OCI-LY1 (cell line): ENCODE measurements at regions not wholly inside any gene's neighbourhood (a gene's known extent, or its start where the extent isn't known, plus 50 kb on each side); places are given as distances from the start of the nearest gene placed in this dataset.

Experiments
- H2AFZ ChIP-seq: fragments of 200-600 bp; sonication (generic), shearing (Covaris generic); 2 replicates; pipeline ENCODE4 v1.6.0; 2014; ENCODE audit warnings: antibody characterized with exemption, mild to moderate bottlenecking, low read length
- H3F3A ChIP-seq: fragments of 200-600 bp; sonication (generic), shearing (Covaris generic); 2 replicates; pipeline ENCODE4 v1.6.0; 2014; ENCODE audit warnings: mild to moderate bottlenecking, antibody characterized with exemption, low read length, moderate library complexity; ENCODE audit not compliant: insufficient read depth
- H3K27ac ChIP-seq: fragments of 200-600 bp; sonication (generic); 2 replicates; pipeline ENCODE4 v1.5.1; 2014; ENCODE audit warnings: low read length, mixed run types, mild to moderate bottlenecking, low read depth; ENCODE audit not compliant: poor library complexity, severe bottlenecking
- H3K27me3 ChIP-seq: fragments of 200-600 bp; sonication (generic); 2 replicates; pipeline ENCODE4 v1.6.0; 2014; ENCODE audit warnings: antibody characterized with exemption, mild to moderate bottlenecking, low read length, moderate library complexity; ENCODE audit not compliant: insufficient read depth
- H3K36me3 ChIP-seq: fragments of 200-600 bp; sonication (generic); 2 replicates; pipeline ENCODE4 v1.6.1; 2014; ENCODE audit warnings: mild to moderate bottlenecking, antibody characterized with exemption, low read length, moderate library complexity, mixed read lengths; ENCODE audit not compliant: insufficient read depth
- H3K4me1 ChIP-seq: fragments of 200-600 bp; sonication (generic); 2 replicates; pipeline ENCODE4 v1.5.1; 2014; ENCODE audit warnings: mild to moderate bottlenecking, low read length, moderate library complexity; ENCODE audit not compliant: insufficient read depth, severe bottlenecking
- H3K4me2 ChIP-seq: fragments of 200-600 bp; sonication (generic), shearing (Covaris generic); 2 replicates; pipeline ENCODE4 v1.6.1; 2014; ENCODE audit warnings: low read length
- H3K4me3 ChIP-seq: fragments of 200-600 bp; sonication (generic); 2 replicates; pipeline ENCODE4 v1.5.1; 2014; ENCODE audit warnings: low read length, low read depth, mild to moderate bottlenecking, mixed read lengths; ENCODE audit not compliant: poor library complexity, severe bottlenecking
- H3K79me2 ChIP-seq: fragments of 200-600 bp; shearing (Covaris generic); 2 replicates; pipeline ENCODE4 v1.6.1; 2016; ENCODE audit warnings: mixed run types, low read length, mixed read lengths; ENCODE audit not compliant: insufficient read depth
- H3K9ac ChIP-seq: fragments of 200-600 bp; sonication (generic), shearing (Covaris generic); 2 replicates; pipeline ENCODE4 v1.6.1; 2014; ENCODE audit warnings: mild to moderate bottlenecking, low read length, mixed read lengths
- H3K9me2 ChIP-seq: fragments of 200-600 bp; sonication (generic), shearing (Covaris generic); 2 replicates; pipeline ENCODE4 v1.6.1; 2014; ENCODE audit warnings: low read depth, mild to moderate bottlenecking, low read length, mixed read lengths
- H3K9me3 ChIP-seq: fragments of 200-600 bp; shearing (Covaris generic); 2 replicates; pipeline ENCODE4 v1.6.1; 2014; ENCODE audit warnings: low read length, mixed read lengths
- H4K20me1 ChIP-seq: fragments of 200-600 bp; sonication (generic), shearing (Covaris generic); 2 replicates; pipeline ENCODE4 v1.6.0; 2016; ENCODE audit warnings: mild to moderate bottlenecking, low read length; ENCODE audit not compliant: insufficient read depth
- CTCF ChIP-seq: fragments of 200-600 bp; sonication (generic), shearing (Covaris generic); IDR thresholded peaks from 2 replicates; pipeline ENCODE4 v1.5.1; 2017; ENCODE audit warnings: mild to moderate bottlenecking, antibody characterized with exemption, low read length, moderate library complexity, mixed read lengths
- EZH2 ChIP-seq: fragments of 200-600 bp; sonication (generic), shearing (Covaris generic); IDR thresholded peaks from 2 replicates; pipeline ENCODE4 v1.8.0; 2017; ENCODE audit warnings: borderline replicate concordance, mixed run types, mild to moderate bottlenecking, antibody characterized with exemption, low read length, moderate library complexity, mixed read lengths

- Histone ChIP-seq H3K27ac (no peak overlapping the region), H4K20me1 (no peaks in the 10 kb centered on the region), H3K4me3 (no peak overlapping the region), H3K4me2 (no peak overlapping the region), H3K9ac (no peak overlapping the region), H3K9me3 (no peaks in the 10 kb centered on the region), H3K9me2 (no peaks in the 10 kb centered on the region), H3K79me2 (no peaks in the 10 kb centered on the region), H3K27me3 (0 out of 2 replicates have a peak, but pooled peaks cover 4% of the 10 kb centered on the region), H3F3A (no peaks in the 10 kb centered on the region), H2AFZ (no peak overlapping the region), H3K4me1 (no peaks in the 10 kb centered on the region), H3K36me3 (no peaks in the 10 kb centered on the region)
- no peak for TF ChIP-seq CTCF
- no peak for TF ChIP-seq EZH2
These were observed 185.5 kb downstream of the RGS3 start for GRCh38 chr9:113649054-113649453.

GRCh38 chr9:113649855-113650206 is 186.3 kb downstream of the RGS3 start:
- no peaks in the 10 kb centered on the region for H3K4me1 ChIP-seq
- no peak for TF ChIP-seq EZH2
- no peak for TF ChIP-seq CTCF
- H3K4me3 ChIP-seq = no peak overlapping the region
- no peaks in the 10 kb centered on the region for H3K79me2 ChIP-seq
- 0 out of 2 replicates have a peak, but pooled peaks cover 4% of the 10 kb centered on the region for H3K27me3 ChIP-seq
- H4K20me1 ChIP-seq = no peaks in the 10 kb centered on the region
- no peak overlapping the region for H3K9ac ChIP-seq
- H3K9me2 ChIP-seq = no peaks in the 10 kb centered on the region
- H3K36me3 ChIP-seq = no peaks in the 10 kb centered on the region
- H3K4me2 ChIP-seq = no peak overlapping the region
- no peaks in the 10 kb centered on the region for H3F3A ChIP-seq
- no peak overlapping the region for H2AFZ ChIP-seq
- no peaks in the 10 kb centered on the region for H3K9me3 ChIP-seq
- no peak overlapping the region for H3K27ac ChIP-seq

- Histone ChIP-seq H3K9me3 (no peaks in the 10 kb centered on the region), H2AFZ (no peak overlapping the region), H3K27me3 (0 out of 2 replicates have a peak, but pooled peaks cover 2% of the 10 kb centered on the region), H3K9me2 (no peaks in the 10 kb centered on the region), H3F3A (no peaks in the 10 kb centered on the region), H3K4me2 (no peak overlapping the region), H3K79me2 (no peaks in the 10 kb centered on the region), H4K20me1 (no peaks in the 10 kb centered on the region), H3K27ac (no peak overlapping the region), H3K4me3 (no peak overlapping the region), H3K36me3 (no peaks in the 10 kb centered on the region), H3K9ac (no peak overlapping the region), H3K4me1 (no peaks in the 10 kb centered on the region)
- TF ChIP-seq EZH2 = no peak
- no peak for TF ChIP-seq CTCF
These were observed 186.9 kb downstream of the RGS3 start for GRCh38 chr9:113650207-113651131.
